NCI-H774 (cell line): ENCODE measurements at regions not wholly inside any gene's neighbourhood (a gene's known extent, or its start where the extent isn't known, plus 50 kb on each side); places are given as distances from the start of the nearest gene placed in this dataset.
A peak's percentile ranks its signal among the peaks of the same experiment; 100 is the strongest.
"Not testable (repeated sequence)": the region's sequence is repeated elsewhere in the genome, so short reads cannot be mapped to it uniquely, and the experiment has no call there.

Experiments used
- DNase-seq: peaks from one replicate; lab custom pipeline; 2025; lab: John Stamatoyannopoulos, UW

GRCh38 chr6:26799903-26800633 is 140.5 kb upstream of the ZNF322 start:
- DNase-seq: not testable (repeated sequence)

DNA sequence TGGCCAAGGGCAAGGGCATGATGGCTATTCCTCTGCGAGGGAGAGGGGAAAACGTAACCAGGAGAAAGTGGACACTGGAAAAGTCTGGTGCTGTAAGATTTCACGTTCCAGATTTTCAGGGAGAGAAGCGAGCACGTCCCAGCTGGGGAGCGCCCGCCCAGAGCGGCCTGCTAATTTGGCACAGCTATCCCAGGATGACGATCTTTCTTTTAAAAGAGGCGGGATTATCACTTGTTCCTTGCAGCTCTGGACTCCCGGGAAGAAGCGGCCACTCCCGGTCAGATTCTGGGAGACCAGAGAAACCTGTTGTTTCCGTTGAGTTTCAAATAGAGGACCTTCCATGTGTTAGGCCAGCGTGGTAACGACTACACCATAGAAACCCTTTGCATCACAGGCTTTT is 144.2 kb upstream of the ZNF322 start:
- DNase-seq: not testable (repeated sequence)

DNA sequence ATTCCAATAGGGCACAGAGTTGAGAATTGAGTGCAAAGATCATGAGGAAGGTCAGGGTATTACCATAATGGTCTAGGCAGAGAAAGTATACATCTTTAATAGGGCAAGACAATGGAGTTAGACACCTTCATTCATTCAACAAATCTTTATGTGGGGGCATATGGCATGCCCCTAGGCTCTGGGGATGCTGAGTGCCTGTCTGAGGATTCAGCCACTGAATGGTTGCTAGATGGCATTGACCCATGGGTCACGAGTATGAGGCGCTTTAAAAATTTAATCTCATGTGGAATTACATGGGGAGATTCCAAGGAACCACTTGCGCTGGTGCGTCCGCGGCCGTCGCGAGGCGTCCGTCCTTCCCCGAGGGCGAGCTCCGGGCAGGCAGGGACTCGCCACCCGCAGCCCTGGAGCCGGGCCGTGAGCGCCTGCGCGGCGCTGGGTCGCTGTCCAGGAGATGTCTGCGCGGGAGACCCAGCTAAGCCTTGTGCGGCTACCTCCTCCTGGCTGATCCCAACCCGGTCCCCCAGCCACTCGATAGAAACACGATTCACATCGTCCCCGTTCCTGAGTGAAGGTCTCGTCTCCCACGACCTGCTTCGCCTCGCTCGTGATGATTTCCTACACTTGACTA is 152.1 kb upstream of the ZNF322 start:
- not testable (repeated sequence) for DNase-seq

GRCh38 chr6:26818640-26819225 is 159.2 kb upstream of the ZNF322 start:
- not testable (repeated sequence) for DNase-seq

- DNase-seq: not testable (repeated sequence)
Observed at GRCh38 chr6:26827965-26828364, 168.4 kb upstream of the ZNF322 start.

DNA sequence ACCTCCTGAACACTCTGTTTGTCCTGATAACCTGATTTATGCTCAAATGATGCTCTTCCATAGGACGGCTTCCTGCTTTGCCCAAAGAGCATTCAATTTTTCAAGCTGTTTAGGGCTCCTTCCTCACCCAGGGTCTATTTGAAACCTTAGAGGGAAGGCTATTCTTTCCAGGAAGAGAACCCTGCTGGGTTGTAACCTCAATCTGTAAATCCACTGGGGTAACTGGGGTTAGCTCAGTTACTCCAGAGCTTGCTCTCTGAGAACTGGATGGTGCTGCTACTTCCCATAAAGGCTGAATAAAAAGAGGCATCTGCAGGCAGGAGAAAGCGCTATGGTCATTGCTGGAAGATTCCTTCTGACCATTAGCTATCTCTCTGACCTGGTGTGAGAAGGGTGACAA is 169.9 kb upstream of the ZNF322 start:
- DNase-seq: not testable (repeated sequence)

GRCh38 chr6:26830992-26831391 is 171.4 kb upstream of the ZNF322 start:
- DNase-seq: not testable (repeated sequence)

DNA sequence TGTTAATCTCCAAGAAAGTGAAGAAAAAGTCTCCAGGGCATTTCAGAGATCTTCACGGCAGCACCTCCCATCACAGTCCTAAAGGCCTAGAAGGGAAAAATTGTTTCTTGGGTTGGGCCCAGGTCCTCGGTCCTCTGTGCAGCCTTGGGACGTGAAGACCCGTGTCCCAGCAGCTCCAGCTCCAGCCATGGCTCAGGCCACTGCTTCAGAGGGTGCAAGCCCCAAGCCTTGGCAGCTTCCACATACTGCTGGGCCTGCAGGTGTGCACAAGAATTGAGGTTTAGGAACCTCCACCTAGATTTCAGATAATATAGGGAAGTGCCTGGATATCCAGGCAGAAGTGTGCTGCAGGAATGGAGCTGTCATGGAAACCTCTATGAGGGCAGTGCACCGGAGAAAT is 176.2 kb upstream of the ZNF322 start:
- not testable (repeated sequence) for DNase-seq

DNA sequence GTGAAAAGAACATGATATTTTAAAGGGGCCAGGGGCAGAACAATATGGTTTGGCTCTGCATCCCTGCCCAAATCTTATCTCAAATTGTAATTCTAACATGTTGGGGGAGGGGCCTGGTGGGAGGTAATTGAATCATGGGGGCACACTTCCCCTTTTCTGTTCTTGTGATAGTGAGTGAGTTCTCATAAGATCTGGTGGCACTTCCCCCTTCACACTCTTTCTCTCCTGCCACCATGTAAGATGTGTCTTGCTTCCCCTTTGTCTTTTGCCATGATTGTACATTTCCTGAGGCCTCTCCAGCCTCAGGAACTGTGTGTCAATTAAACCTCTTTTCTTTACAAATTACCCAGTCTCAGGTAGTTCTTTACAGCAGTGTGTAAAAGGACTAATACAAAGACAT is 177.1 kb upstream of the ZNF322 start:
- DNase-seq: not testable (repeated sequence)

DNA sequence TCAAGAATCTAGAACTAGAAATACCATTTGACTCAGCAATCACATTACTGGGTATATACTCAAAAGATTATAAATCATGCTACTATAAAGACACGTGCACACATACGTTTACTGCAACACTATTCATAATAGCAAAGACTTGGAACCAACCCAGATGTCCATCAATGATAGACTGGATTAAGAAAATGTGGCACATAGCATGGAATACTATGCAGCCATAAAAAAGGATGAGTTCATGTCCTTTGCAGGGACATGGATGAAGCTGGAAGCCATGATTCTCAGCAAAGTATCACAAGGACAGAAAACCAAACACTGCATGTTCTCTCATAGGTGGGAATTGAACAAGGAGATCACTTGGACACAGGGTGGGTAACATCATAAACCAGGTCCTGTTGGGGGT is 185.3 kb upstream of the ZNF322 start:
- not testable (repeated sequence) for DNase-seq

GRCh38 chr6:26857289-26857688 is 197.7 kb upstream of the ZNF322 start:
- not testable (repeated sequence) for DNase-seq

DNA sequence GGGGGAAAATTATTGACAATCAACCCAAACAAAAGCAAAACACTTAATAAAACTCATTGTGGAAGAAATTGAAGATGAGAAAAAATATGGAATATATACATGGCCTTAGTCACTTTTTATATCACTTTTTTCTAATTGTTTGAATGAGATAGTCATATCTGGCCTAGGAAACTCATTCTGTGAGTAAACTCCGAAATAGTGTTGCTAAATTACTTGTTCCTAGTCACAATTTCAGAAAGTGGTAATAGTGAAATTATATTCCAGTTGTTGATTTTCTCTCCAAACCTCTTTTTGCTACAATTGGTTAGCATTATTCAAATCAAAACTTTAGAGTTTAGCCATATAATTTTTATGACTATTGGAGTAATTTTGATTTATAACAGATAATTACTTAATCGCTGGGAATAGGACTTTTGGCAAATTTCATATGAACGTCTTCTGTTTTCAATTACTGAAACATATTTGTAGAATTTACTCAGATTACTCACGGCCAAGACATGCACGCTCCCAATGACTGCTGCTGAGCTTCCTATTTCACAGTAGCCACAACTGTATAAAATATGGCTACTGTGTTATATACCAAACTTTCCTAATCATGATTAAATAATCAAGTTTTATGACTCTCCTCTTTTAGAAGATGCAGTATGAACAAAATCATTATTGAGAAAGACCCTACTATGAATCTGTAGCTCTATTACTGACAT is 199.7 kb upstream of the ZNF322 start:
- DNase-seq: not testable (repeated sequence)

GRCh38 chr6:26859771-26860163 is 200.2 kb upstream of the ZNF322 start:
- DNase-seq: not testable (repeated sequence)

- DNase-seq: not testable (repeated sequence)
Observed at GRCh38 chr6:26861913-26862312, 202.4 kb upstream of the ZNF322 start.

DNA sequence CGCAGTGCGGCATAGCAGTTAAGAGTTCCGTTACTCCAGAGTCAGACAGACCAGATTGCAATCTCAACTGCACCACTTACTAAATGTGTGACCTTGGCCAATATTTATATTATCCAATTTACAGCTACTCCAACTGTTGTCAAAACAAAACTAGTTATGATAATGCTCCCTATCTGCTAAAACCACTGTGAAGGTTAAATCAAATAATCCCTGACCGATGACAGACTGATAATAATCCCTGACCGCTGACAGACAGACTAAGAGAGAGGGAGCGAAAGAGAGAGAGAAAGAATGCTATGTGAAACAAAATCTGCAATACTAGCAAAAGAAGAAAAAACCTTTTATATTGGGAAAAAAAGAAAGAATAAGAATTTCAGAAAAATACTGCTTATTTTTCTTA is 204.1 kb upstream of the ZNF322 start:
- not testable (repeated sequence) for DNase-seq

DNA sequence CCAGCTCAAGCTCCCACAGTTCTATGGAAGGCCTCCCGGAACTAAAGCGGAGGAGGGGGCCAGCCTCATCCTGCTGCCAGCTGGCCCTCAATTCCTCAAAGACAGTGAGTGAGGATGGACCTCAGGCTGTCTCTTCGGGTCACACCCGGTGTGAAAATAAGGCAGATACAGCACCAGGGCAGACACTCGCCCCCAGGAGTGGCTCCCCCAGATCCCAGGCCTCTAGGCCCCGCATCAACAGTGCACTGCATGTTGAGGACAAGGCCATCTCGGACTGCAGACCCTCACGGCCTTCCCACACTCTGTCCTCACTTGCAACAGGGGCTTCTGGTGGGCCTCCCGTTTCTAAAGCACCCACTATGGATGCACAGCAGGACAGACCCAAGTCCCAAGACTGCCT is 239.2 kb upstream of the ZNF322 start:
- DNase-seq: not testable (repeated sequence)

- not testable (repeated sequence) for DNase-seq
Observed at GRCh38 chr6:26924206-26924605, 264.7 kb upstream of the ZNF322 start.

DNA sequence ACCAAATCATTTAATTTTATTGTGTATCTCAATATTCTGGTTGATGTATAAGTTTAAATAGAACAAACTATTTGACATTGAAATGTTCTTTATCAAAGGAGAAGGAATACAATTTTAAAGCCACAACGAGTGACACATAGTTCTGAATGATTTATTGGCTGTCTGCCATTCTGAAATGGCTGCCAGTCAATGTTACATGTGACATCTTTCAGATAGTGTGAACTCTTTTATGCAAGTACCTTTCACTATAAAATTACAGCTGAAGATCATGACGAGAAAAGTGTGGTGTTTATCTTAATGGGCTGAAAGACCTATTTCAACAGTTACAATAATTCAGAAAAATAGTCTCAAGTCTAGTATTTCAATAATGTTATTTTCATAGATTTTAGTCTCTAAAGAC is 268.6 kb upstream of the ZNF322 start:
- DNase-seq: not testable (repeated sequence)

GRCh38 chr6:26937258-26937657 is 277.7 kb upstream of the ZNF322 start:
- DNase-seq: not testable (repeated sequence)

DNA sequence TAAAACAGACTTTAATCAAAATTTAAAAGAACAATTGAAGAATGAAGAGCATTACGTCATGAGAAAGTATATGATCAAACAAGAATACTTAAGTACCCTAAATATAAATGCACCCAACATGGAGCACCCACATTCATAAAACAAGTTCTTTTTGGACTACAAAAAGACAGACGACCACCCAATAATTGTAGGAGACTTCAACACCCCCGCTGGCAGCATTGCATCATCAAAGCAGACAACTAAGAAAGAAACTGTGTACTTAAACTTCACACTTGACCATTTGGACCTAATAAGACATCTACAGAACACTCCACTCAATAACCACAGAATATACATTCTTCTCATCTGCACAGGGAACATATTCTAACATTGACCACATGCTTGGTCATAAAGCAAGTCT is 291.7 kb upstream of the ZNF322 start:
- not testable (repeated sequence) for DNase-seq

DNA sequence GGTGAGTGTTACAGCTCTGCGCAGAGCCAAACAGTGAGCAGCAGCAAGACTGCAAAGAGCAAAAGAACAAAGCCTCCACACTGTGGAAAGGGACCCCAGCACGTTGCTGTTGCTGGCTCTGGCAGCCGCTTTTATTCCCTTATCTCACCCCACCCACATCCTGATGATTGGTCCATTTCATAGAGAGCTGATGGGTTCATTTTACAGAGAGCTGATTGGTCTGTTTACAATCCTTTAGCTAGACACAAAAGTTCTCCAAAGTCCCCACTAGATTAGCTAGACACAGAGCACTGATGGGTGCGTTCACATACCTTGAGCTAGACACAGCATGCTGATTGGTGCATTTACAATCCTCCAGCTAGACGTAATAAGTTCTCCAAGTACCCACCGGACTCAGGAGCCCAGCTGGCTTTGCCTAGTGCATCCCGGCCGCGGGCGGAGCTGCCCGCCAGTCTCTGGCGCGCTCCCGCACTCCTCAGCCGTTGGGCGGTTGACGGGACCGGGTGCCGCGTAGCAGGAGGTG is 291.4 kb upstream of the PRSS16 start:
- peak; percentile 72 for DNase-seq

DNA sequence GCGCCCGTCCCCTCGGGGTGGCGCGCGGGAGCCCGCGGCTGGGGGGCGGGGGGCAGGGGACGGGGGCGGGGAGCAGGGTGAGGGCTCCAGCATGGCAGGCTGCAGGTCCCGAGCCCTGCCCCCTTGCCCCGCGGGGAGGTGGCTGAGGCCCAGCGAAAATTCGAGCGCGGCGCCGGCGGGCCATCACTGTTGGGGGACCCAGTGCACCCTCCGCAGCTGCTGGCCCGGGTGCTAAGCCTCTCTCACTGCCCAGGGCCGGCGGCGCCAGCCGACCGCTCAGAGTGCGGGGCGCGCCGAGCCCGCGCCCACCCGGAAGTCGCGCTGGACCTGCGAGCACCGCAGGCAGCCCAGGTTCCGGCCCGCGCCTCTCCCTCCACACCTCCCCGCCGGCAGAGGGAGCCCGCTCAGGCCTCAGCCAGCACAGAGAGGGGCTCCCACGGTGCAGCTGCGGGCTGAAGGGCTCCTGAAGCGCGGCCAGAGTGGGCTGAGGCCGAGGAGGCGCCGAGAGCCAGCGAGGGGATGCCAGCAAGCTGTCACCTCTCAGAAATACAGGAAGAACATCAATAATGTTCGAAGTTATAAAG is 290.8 kb upstream of the PRSS16 start:
- peak; percentile 63 for DNase-seq
